G401.6 (cell line): ENCODE measurements at regions not wholly inside any gene's neighbourhood (a gene's known extent, or its start where the extent isn't known, plus 50 kb on each side); places are given as distances from the start of the nearest gene placed in this dataset.

ENCODE experiments used
- FAIRE-seq: peaks from 2 replicates; lab custom pipeline; 2012; peaks lifted over from hg19 to GRCh38; lab: Jason Lieb, UNC

GRCh38 chr9:73565026-73565425 lies 413.4 kb downstream of the ANXA1 start:
- FAIRE-seq, result no peak

- FAIRE-seq, result no peak
Measured at GRCh38 chr9:73565833-73566465, 414.3 kb downstream of the ANXA1 start.

- FAIRE-seq, result no peak
Measured at GRCh38 chr9:73566627-73567026, 415.0 kb downstream of the ANXA1 start.

- FAIRE-seq, result no peak
Measured at GRCh38 chr9:73573235-73573634, 421.6 kb downstream of the ANXA1 start.

GRCh38 chr9:73575101-73576060 lies 423.7 kb downstream of the ANXA1 start:
- FAIRE-seq, result no peak

- FAIRE-seq, result no peak
Measured at GRCh38 chr9:73577848-73578247, 426.2 kb downstream of the ANXA1 start.

GRCh38 chr9:73579823-73580222 lies 428.2 kb downstream of the ANXA1 start:
- no peak for FAIRE-seq

- FAIRE-seq, result no peak
Measured at GRCh38 chr9:73583576-73583975, 431.9 kb downstream of the ANXA1 start.

- no peak for FAIRE-seq
Measured at GRCh38 chr9:73595036-73595545, 443.4 kb downstream of the ANXA1 start.

- FAIRE-seq, result no peak
Measured at GRCh38 chr9:73596321-73596720, 444.7 kb downstream of the ANXA1 start.

GRCh38 chr9:73597039-73597438 lies 445.4 kb downstream of the ANXA1 start:
- FAIRE-seq, result no peak

- FAIRE-seq, result no peak
Measured at GRCh38 chr9:73597771-73598170, 446.1 kb downstream of the ANXA1 start.

GRCh38 chr9:73609381-73609780 lies 457.7 kb downstream of the ANXA1 start:
- FAIRE-seq, result no peak

- no peak for FAIRE-seq
Measured at GRCh38 chr9:73611032-73611431, 459.4 kb downstream of the ANXA1 start.

- no peak for FAIRE-seq
Measured at GRCh38 chr9:73613092-73613701, 461.5 kb downstream of the ANXA1 start.

- FAIRE-seq, result no peak
Measured at GRCh38 chr9:73615557-73615956, 463.9 kb downstream of the ANXA1 start.

- FAIRE-seq, result no peak
Measured at GRCh38 chr9:73617586-73617985, 465.9 kb downstream of the ANXA1 start.

- FAIRE-seq, result no peak
Measured at GRCh38 chr9:73640971-73641370, 489.3 kb downstream of the ANXA1 start.

- no peak for FAIRE-seq
Measured at GRCh38 chr9:73643379-73644013, 491.8 kb downstream of the ANXA1 start.

- FAIRE-seq, result no peak
Measured at GRCh38 chr9:73647560-73647959, 495.9 kb downstream of the ANXA1 start.

- FAIRE-seq, result no peak
Measured at GRCh38 chr9:73649552-73649951, 497.9 kb downstream of the ANXA1 start.

- no peak for FAIRE-seq
Measured at GRCh38 chr9:73655363-73655762, 503.7 kb downstream of the ANXA1 start.
